WTC11 (cell line): ENCODE measurements at regions not wholly inside any gene's neighbourhood (a gene's known extent, or its start where the extent isn't known, plus 50 kb on each side); places are given as distances from the start of the nearest gene placed in this dataset.

Experiments used
- ATAC-seq: fragments of 200-7000 bp; cut with Tn5 transposase; 2 replicates; pipeline ENCODE4 v1.10.0; 2021; ENCODE audit warnings: mild to moderate bottlenecking, moderate library complexity
- CTCF ChIA-PET: fragments of 300-600 bp; sonication (Branson Sonifier 250); formaldehyde crosslinking; loops from one replicate; lab custom pipeline; 2021; ENCODE audit warnings: antibody characterized with exemption; lab: Charles Lee
- POLR2A ChIA-PET: fragments of 350-600 bp; sonication (Branson Sonifier 250); formaldehyde crosslinking; loops from one replicate; lab custom pipeline; 2021; ENCODE audit warnings: antibody characterized with exemption; lab: Charles Lee
- DNase-seq: peaks from one replicate; pipeline ENCODE4 v3.0.0; 2021; ENCODE audit warnings: low spot score
- H3K27ac Mint-ChIP-seq: 2 replicates; pipeline ENCODE4 v1.8.0; 2021; ENCODE audit warnings: mixed read lengths
- H3K27me3 Mint-ChIP-seq: 2 replicates; pipeline ENCODE4 v1.8.0; 2021; ENCODE audit warnings: low read depth, mild to moderate bottlenecking, moderate library complexity, mixed read lengths
- H3K36me3 Mint-ChIP-seq: 2 replicates; pipeline ENCODE4 v1.8.0; 2021; ENCODE audit warnings: mixed read lengths
- H3K4me1 Mint-ChIP-seq: 2 replicates; pipeline ENCODE4 v1.8.0; 2022; ENCODE audit warnings: mixed read lengths
- H3K4me3 Mint-ChIP-seq: 2 replicates; pipeline ENCODE4 v1.8.0; 2021; ENCODE audit warnings: mild to moderate bottlenecking, moderate library complexity, mixed read lengths
- H3K9me3 Mint-ChIP-seq: 2 replicates; pipeline ENCODE4 v1.8.0; 2021; ENCODE audit warnings: mixed read lengths
- AR ChIP-seq: fragments of 250-450 bp; sonication (Bioruptor Pico); IDR thresholded peaks from 2 replicates; pipeline ENCODE4 v1.9.0; 2021; ENCODE audit warnings: mild to moderate bottlenecking
- ARID4B ChIP-seq: sonication (generic); formaldehyde crosslinking; IDR thresholded peaks from 2 replicates; pipeline ENCODE4 v1.8.0; 2023; ENCODE audit warnings: missing genetic modification reagents, mild to moderate bottlenecking, borderline replicate concordance
- ATF1 ChIP-seq: sonication (generic); formaldehyde crosslinking; IDR thresholded peaks from 2 replicates; pipeline ENCODE4 v1.8.1; 2023; ENCODE audit warnings: mild to moderate bottlenecking, moderate library complexity, missing genetic modification reagents
- FOXK1 ChIP-seq: sonication (generic); formaldehyde crosslinking; IDR thresholded peaks from 2 replicates; pipeline ENCODE4 v1.8.0; 2022; ENCODE audit warnings: mild to moderate bottlenecking, moderate library complexity, missing genetic modification reagents
- JUN ChIP-seq: sonication (generic); formaldehyde crosslinking; IDR thresholded peaks from 2 replicates; pipeline ENCODE4 v1.8.0; 2023; ENCODE audit warnings: mild to moderate bottlenecking, missing genetic modification reagents
- MLX ChIP-seq: sonication (generic); formaldehyde crosslinking; IDR thresholded peaks from 2 replicates; pipeline ENCODE4 v1.8.1; 2023; ENCODE audit warnings: mild to moderate bottlenecking, missing genetic modification reagents, moderate library complexity
- NFATC4 ChIP-seq: fragments of 250-450 bp; sonication (Bioruptor Pico); IDR thresholded peaks from 2 replicates; pipeline ENCODE4 v1.9.0; 2021; ENCODE audit warnings: mild to moderate bottlenecking
- NFE2L1 ChIP-seq: sonication (generic); formaldehyde crosslinking; IDR thresholded peaks from 2 replicates; pipeline ENCODE4 v1.8.1; 2023; ENCODE audit warnings: missing genetic modification reagents
- NR2C2 ChIP-seq: sonication (generic); formaldehyde crosslinking; IDR thresholded peaks from 2 replicates; pipeline ENCODE4 v1.8.0; 2022; ENCODE audit warnings: mild to moderate bottlenecking, missing genetic modification reagents
- NR3C1 ChIP-seq: sonication (generic); formaldehyde crosslinking; conservative IDR thresholded peaks from 2 replicates; pipeline ENCODE4 v1.8.1; 2023; ENCODE audit warnings: low read depth, mild to moderate bottlenecking, missing genetic modification reagents
- RELA ChIP-seq: sonication (generic); formaldehyde crosslinking; IDR thresholded peaks from 2 replicates; pipeline ENCODE4 v1.8.1; 2022; ENCODE audit warnings: missing genetic modification reagents, mild to moderate bottlenecking, borderline replicate concordance
- SMAD4 ChIP-seq: sonication (generic); formaldehyde crosslinking; IDR thresholded peaks from 2 replicates; pipeline ENCODE4 v1.8.0; 2022; ENCODE audit warnings: mild to moderate bottlenecking, missing genetic modification reagents
- ZNF416 ChIP-seq: fragments of 250-450 bp; sonication (Bioruptor Pico); IDR thresholded peaks from 2 replicates; pipeline ENCODE4 v1.9.0; 2021; ENCODE audit warnings: mild to moderate bottlenecking, inconsistent platforms
- ZNF423 ChIP-seq: fragments of 250-450 bp; sonication (Bioruptor Pico); IDR thresholded peaks from 2 replicates; pipeline ENCODE4 v2.1.2; 2022; ENCODE audit warnings: mild to moderate bottlenecking, moderate library complexity
- ZNF532 ChIP-seq: fragments of 250-450 bp; sonication (Bioruptor Pico); IDR thresholded peaks from 2 replicates; pipeline ENCODE4 v1.9.0; 2021; ENCODE audit warnings: mild to moderate bottlenecking, borderline replicate concordance
- TF ChIP-seq, protein P1 (sequence below): sonication (generic); formaldehyde crosslinking; IDR thresholded peaks from 2 replicates; pipeline ENCODE4 v1.8.1; 2023; ENCODE audit warnings: mild to moderate bottlenecking, missing genetic modification reagents
- TF ChIP-seq, protein P2 (sequence below): sonication (generic); formaldehyde crosslinking; conservative IDR thresholded peaks from 2 replicates; pipeline ENCODE4 v1.8.1; 2022; ENCODE audit warnings: mild to moderate bottlenecking, missing genetic modification reagents

GRCh38 chr1:184267747-184268146 is 119.1 kb upstream of the C1orf21 start (continued):
- TF ChIP-seq ARID4B: no peak
- TF ChIP-seq JUN (CRISPR knock-in tag): no peak
- no peak for TF ChIP-seq ZNF416
- TF ChIP-seq RELA (CRISPR knock-in tag): no peak
- no peak for TF ChIP-seq MLX (CRISPR knock-in tag)
- no peak for TF ChIP-seq AR (CRISPR knock-in tag)
- TF ChIP-seq NR2C2 (CRISPR knock-in tag): no peak
- no peak for TF ChIP-seq NFATC4 (CRISPR knock-in tag)
- TF ChIP-seq NFE2L1 (CRISPR knock-in tag): no peak
- TF ChIP-seq, protein P1, sequence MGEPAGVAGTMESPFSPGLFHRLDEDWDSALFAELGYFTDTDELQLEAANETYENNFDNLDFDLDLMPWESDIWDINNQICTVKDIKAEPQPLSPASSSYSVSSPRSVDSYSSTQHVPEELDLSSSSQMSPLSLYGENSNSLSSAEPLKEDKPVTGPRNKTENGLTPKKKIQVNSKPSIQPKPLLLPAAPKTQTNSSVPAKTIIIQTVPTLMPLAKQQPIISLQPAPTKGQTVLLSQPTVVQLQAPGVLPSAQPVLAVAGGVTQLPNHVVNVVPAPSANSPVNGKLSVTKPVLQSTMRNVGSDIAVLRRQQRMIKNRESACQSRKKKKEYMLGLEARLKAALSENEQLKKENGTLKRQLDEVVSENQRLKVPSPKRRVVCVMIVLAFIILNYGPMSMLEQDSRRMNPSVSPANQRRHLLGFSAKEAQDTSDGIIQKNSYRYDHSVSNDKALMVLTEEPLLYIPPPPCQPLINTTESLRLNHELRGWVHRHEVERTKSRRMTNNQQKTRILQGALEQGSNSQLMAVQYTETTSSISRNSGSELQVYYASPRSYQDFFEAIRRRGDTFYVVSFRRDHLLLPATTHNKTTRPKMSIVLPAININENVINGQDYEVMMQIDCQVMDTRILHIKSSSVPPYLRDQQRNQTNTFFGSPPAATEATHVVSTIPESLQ: no peak
- TF ChIP-seq FOXK1 (CRISPR knock-in tag): no peak

GRCh38 chr1:184270556-184270955 is 116.3 kb upstream of the C1orf21 start:
- no peak overlapping the region for H3K27ac Mint-ChIP-seq
- H3K9me3 Mint-ChIP-seq: peaks cover 3% of the 10 kb centered on the region; the same call in 1 of the 2 replicates
- peak; percentile 90 for ATAC-seq
- no peak overlapping the region for H3K4me3 Mint-ChIP-seq
- no peak for TF ChIP-seq ATF1 (CRISPR knock-in tag)
- TF ChIP-seq ZNF423: 0 out of 2 replicates have a peak, but pooled peaks have one; percentile 28
- no peaks in the 10 kb centered on the region for H3K27me3 Mint-ChIP-seq
- POLR2A ChIA-PET: no interaction called here
- no peaks in the 10 kb centered on the region for H3K36me3 Mint-ChIP-seq
- CTCF ChIA-PET: interaction anchor here (0.6 to 1.4 kb wide), 4 partner anchors 28 to 1355 kb away, joined by 3 to 8 read pairs (median 3); no protein-coding TSS in a partner anchor
- H3K4me1 Mint-ChIP-seq: peaks cover 22% of the 10 kb centered on the region
- DNase-seq: peak; percentile 46

DNA sequence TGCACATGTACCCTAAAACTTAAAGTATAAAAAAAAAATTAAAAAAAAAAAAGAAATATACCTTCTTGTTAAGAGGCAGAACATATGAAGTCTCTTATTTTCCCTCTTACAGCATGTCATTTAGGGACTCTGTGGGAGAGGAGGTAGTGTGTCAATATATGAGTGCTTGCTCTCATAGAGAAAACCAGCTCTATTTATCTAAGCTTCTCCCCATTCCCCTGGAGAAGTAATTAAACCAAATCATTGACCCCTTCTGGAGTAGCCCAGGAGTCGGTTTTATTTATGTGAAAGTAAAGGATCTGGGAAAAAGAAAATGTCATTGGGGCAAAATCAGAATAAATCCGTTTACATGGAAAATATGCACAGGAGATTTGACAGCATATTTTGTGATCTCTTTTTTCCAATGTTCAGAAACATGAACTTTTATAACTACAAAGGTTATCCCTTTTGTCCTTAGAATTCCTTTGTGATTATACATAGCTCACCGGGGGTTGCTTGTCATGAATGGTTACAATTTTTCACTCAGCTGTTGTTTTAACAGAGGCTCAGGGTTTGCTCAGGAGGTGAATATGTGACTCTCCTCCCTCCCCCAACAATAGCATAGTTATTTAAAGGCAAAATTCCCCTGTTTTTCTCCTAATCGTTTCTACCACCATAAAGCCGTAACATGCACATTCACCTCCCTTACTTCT is 114.5 kb upstream of the C1orf21 start:
- CTCF ChIA-PET: interaction anchor here (1.2 kb wide), 1 partner anchor 392 kb away, joined by 4 read pairs; no protein-coding TSS in a partner anchor
- TF ChIP-seq, protein P2, sequence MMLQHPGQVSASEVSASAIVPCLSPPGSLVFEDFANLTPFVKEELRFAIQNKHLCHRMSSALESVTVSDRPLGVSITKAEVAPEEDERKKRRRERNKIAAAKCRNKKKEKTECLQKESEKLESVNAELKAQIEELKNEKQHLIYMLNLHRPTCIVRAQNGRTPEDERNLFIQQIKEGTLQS (CRISPR knock-in tag): no peak
- TF ChIP-seq NR3C1 (CRISPR knock-in tag) (no peak), ZNF532 (no peak), SMAD4 (CRISPR knock-in tag) (no peak)

More for the DNA sequence above, 114.5 kb upstream of the C1orf21 start:
- no peak overlapping the region for H3K27ac Mint-ChIP-seq
- H3K36me3 Mint-ChIP-seq: no peaks in the 10 kb centered on the region
- H3K4me1 Mint-ChIP-seq: peaks cover 22% of the 10 kb centered on the region
- H3K9me3 Mint-ChIP-seq: peaks cover 16% of the 10 kb centered on the region
- POLR2A ChIA-PET: no interaction called here
- no peaks in the 10 kb centered on the region for H3K27me3 Mint-ChIP-seq
- H3K4me3 Mint-ChIP-seq: no peak overlapping the region
- no peak for ATAC-seq
- DNase-seq: no peak
